Heart left ventricle (tissue), 16 donors: ENCODE measurements at regions not wholly inside any gene's neighbourhood (a gene's known extent, or its start where the extent isn't known, plus 50 kb on each side); places are given as distances from the start of the nearest gene placed in this dataset.
"Not testable (repeated sequence)": the region's sequence is repeated elsewhere in the genome, so short reads cannot be mapped to it uniquely, and the experiment has no call there.

ENCODE experiments used
- ATAC-seq, 4 donors: fragments of 200-7000 bp; cut with Tn5 transposase; one replicate each; pipeline ENCODE4 v1.9.1; 2020 to 2022; ENCODE audit warnings: moderate library complexity in 4 of 4, mild to moderate bottlenecking in 3 of 4, moderate number of reproducible peaks in 1 of 4
- DNase-seq, 5 donors: peaks; one replicate each; pipeline ENCODE4 v3.0.0-alpha.2; 2020
- H3K27ac ChIP-seq, 12 donors: fragments of 200-600 bp; sonication (generic) in 4 of 12; one replicate each; pipeline versions ENCODE4 v1.5.0 to v1.8.0; 2016 to 2022; ENCODE audit warnings: mild to moderate bottlenecking in 2 of 12
- H3K27me3 ChIP-seq, 9 donors: fragments of 200-600 bp; sonication (generic) in 2 of 9; one replicate each; pipeline versions ENCODE4 v1.5.1 to v1.8.0; 2016 to 2022; ENCODE audit warnings: mild to moderate bottlenecking in 3 of 9
- H3K36me3 ChIP-seq, 9 donors: fragments of 200-600 bp; sonication (generic) in 2 of 9; one replicate each; pipeline versions ENCODE4 v1.5.0 to v1.8.0; 2018 to 2022; ENCODE audit warnings: mild to moderate bottlenecking in 2 of 9
- H3K4me1 ChIP-seq, 12 donors: fragments of 200-600 bp; sonication (generic) in 4 of 12; one replicate each; pipeline versions ENCODE4 v1.5.0 to v1.8.0; 2016 to 2022; ENCODE audit warnings: mild to moderate bottlenecking in 3 of 12
- H3K4me3 ChIP-seq, 12 donors: fragments of 200-600 bp; sonication (generic) in 4 of 12; one replicate each; pipeline versions ENCODE4 v1.5.0 to v1.8.0; 2017 to 2022; ENCODE audit warnings: mild to moderate bottlenecking in 9 of 12, moderate library complexity in 4 of 12
- H3K9me3 ChIP-seq, 12 donors: fragments of 200-600 bp; sonication (generic) in 4 of 12; one replicate each; pipeline versions ENCODE4 v1.5.0 to v1.8.0; 2016 to 2022; ENCODE audit warnings: mild to moderate bottlenecking in 1 of 12
- CTCF ChIP-seq, 12 donors: fragments of 200-600 bp; sonication (generic) in 4 of 12; IDR thresholded peaks; one replicate each; pipeline versions ENCODE4 v1.5.0 to v1.8.0; 2018 to 2022; ENCODE audit warnings: antibody characterized with exemption in 12 of 12, mild to moderate bottlenecking in 5 of 12
- POLR2A ChIP-seq, 2 donors: fragments of 450-650 bp; IDR thresholded peaks; one replicate each; pipeline ENCODE4 v1.6.1; 2017; ENCODE audit warnings: antibody characterized with exemption in 2 of 2, mild to moderate bottlenecking in 2 of 2, moderate library complexity in 2 of 2
- WGBS, 4 donors: extraction: QIAGEN DNeasy Blood & Tissue Kit in 2 of 4; methylation state at CpG; one replicate each; pipeline versions ENCODE4 v1.1.5 to v1.1.7; 2013 to 2018; 5-methylcytosine and 5-hydroxymethylcytosine counted together
- intact Hi-C, 10 donors: fragments of 100-400 bp; cut with DNase I; formaldehyde crosslinking; loops; one replicate each; pipeline versions ENCODE4 v1.11.1 to v1.14.2; 2022
- donor health status: ischemic (EF 13 %, LVEDD 7.1; RV severe dilation, severe dysfunction).
- donor health status: healthy with polysubstance abuse.
- donor health status: DM: no; HTN: yes; CAD: no.
- donor health status: DM: no; HTN: no; CAD: no.
- donor health status: ischemic (EF 25% LVEDD 6.9; RV normal size, moderate dysfunction).
- donor health status: ischemic (EF 25% LVEDD 5.7; RV mildly dilated, moderate dysfunction).
- donor health status: healthy.
- donor health status: DM: yes; HTN: yes; CAD: no.
- donor health status: ischemic (EF 35%, LVEDD 5.7; RV mildly dilated, moderate dysfunction).
- donor health status: nonischemic (EF 11% LVEDD 7.7; RV severe dilation, severe dysfunction).
- donor health status: DM: yes; HTN: yes; CAD: no.
- donor health status: PGD.
- donor health status: ischemic (EF 29% LVEDD 5.4; RV normal size, mild dysfunction).
- donor health status: nonischemic (EF 23%, LVEDD 6.1; RV moderate dilation, normal function).

DNA sequence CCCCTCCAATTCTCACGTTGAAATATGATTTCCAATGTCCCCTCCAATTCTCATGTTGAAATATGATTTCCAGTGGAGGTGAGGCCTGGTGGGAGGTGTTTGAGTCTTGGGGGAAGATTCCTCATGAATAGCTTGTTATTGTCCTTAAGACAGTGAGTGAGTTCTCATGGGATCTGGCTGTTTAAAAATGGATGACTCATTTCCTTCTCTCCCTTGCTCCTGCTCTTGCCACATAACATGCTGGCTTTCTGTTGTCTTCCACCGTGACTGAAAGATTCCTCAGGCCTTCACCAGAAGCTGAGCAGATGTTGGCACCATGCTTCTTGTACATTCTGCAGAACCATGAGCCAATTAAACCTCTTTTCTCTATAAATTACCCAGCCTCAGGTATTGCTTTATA is 346.8 kb upstream of the TECRL start:
- Histone ChIP-seq H3K4me1 (no peaks in the 10 kb centered on the region), H3K27ac (no peak overlapping the region), H3K36me3 (no peaks in the 10 kb centered on the region), H3K9me3 (peaks cover 0 to 10% (median 0%) of the 10 kb centered on the region in 12 donors), H3K4me3 (no peak overlapping the region), H3K27me3 (no peaks in the 10 kb centered on the region)
- intact Hi-C loops, result no loop called here
- DNase-seq, result no peak
- TF ChIP-seq CTCF (IDR thresholded peaks at IDR 0.05), result no peak
- ATAC-seq, result no peak
- 18 to 24% (median 21%) methylated on average over 2 of the region's 2 CpGs for WGBS, 4 donors

- ATAC-seq, result no peak
- Histone ChIP-seq H3K27ac (no peak overlapping the region), H3K36me3 (no peaks in the 10 kb centered on the region), H3K4me3 (no peak overlapping the region), H3K27me3 (no peaks in the 10 kb centered on the region), H3K4me1 (no peaks in the 10 kb centered on the region), H3K9me3 (peaks cover 0 to 6% (median 0%) of the 10 kb centered on the region in 12 donors)
- intact Hi-C loops, result no loop called here
- TF ChIP-seq CTCF (IDR thresholded peaks at IDR 0.05) (no peak), POLR2A (IDR thresholded peaks at IDR 0.05) (no peak)
- WGBS, 4 donors, result 81 to 87% (median 83%) methylated on average over 12 to 21 of the region's 21 CpGs
- DNase-seq, result no peak
Measured at GRCh38 chr4:64747919-64748715, 338.9 kb upstream of the TECRL start.

GRCh38 chr4:64738240-64738639 is 329.0 kb upstream of the TECRL start:
- TF ChIP-seq POLR2A (IDR thresholded peaks at IDR 0.05) (no peak), CTCF (IDR thresholded peaks at IDR 0.05) (no peak)
- Histone ChIP-seq H3K36me3 (no peaks in the 10 kb centered on the region), H3K4me1 (no peaks in the 10 kb centered on the region), H3K4me3 (no peak overlapping the region), H3K27me3 (no peaks in the 10 kb centered on the region), H3K27ac (no peak overlapping the region), H3K9me3 (peaks cover 0 to 3% (median 0%) of the 10 kb centered on the region in 12 donors)
- intact Hi-C loops, result no loop called here
- 82 to 92% (median 87%) methylated on average over 3 of the region's 3 CpGs for WGBS, 4 donors
- ATAC-seq, result no peak
- no peak for DNase-seq

- ATAC-seq, H3K27ac ChIP-seq, intact Hi-C loops, H3K9me3 ChIP-seq, H3K4me3 ChIP-seq, DNase-seq, H3K4me1 ChIP-seq, H3K27me3 ChIP-seq, H3K36me3 ChIP-seq: not testable (repeated sequence)
- 39 to 66% (median 49%) methylated on average over 2 of the region's 2 CpGs for WGBS, 4 donors
Measured at GRCh38 chr4:64737854-64738138, 328.5 kb upstream of the TECRL start.
